ENCODE measurements at regions not wholly inside any gene's neighbourhood (a gene's known extent, or its start where the extent isn't known, plus 50 kb on each side); places are given as distances from the start of the nearest gene placed in this dataset.

DNA sequence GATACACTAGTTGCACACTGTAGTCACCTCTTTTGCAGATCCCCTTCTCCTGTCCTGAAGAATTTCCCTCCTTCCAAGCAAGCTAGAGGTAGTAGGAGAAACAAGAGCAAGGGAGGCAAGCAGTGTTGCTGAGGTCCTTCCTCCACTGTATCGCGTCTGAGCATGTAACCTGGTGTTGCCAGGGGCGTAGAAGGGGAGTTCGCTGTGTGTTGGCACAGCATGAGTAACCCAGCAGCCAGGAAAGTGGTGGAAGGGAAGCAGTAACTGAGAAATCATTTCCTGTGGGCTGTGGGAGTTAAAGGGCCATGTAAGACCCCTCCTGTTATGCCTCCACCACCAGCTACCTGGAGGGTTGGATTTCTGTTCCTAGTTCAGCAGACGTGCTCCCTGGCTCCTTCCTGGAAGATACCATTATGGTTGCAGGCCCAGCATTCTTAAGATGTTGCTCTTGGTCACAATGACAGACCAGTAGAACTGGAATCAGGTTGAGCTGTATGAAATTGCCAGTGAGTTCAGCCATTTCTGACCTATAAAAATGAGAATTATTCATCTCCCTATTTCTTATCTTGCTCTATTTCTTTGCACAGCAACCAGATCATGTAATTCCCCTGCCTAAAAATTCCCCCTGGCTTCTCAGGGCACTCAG lies 215.3 kb upstream of the TOPAZ1 start:
- no peaks in the 10 kb centered on the region for H3K36me3 Mint-ChIP-seq (ENCODE audit: low read depth)
- no peak overlapping the region for H3K4me3 Mint-ChIP-seq
- no peak for TF ChIP-seq CTCF (IDR thresholded peaks at IDR 0.05; ENCODE audit: unreplicated experiment in 3 of 3)
- H3K4me1 Mint-ChIP-seq = peaks cover 6% of the 10 kb centered on the region
- H3K9me3 Mint-ChIP-seq = no peaks in the 10 kb centered on the region
- peaks cover 69% of the 10 kb centered on the region for H3K27me3 Mint-ChIP-seq (ENCODE audit: low read depth)
- no peak overlapping the region for H3K27ac Mint-ChIP-seq

- Mint-ChIP-seq H3K9me3 (no peaks in the 10 kb centered on the region), H3K36me3 (ENCODE audit: low read depth) (no peaks in the 10 kb centered on the region)
Observed at GRCh38 chr3:44029100-44029499, 212.6 kb upstream of the TOPAZ1 start.

GRCh38 chr3:44030285-44030684 lies 211.4 kb upstream of the TOPAZ1 start:
- H3K27me3 Mint-ChIP-seq (ENCODE audit: low read depth) = peaks cover 45% of the 10 kb centered on the region
- H3K27ac Mint-ChIP-seq = no peak overlapping the region
- no peak for TF ChIP-seq CTCF (IDR thresholded peaks at IDR 0.05; ENCODE audit: unreplicated experiment in 3 of 3)
- no peaks in the 10 kb centered on the region for H3K36me3 Mint-ChIP-seq (ENCODE audit: low read depth)
- H3K4me3 Mint-ChIP-seq = no peak overlapping the region
- no peaks in the 10 kb centered on the region for H3K4me1 Mint-ChIP-seq
- no peaks in the 10 kb centered on the region for H3K9me3 Mint-ChIP-seq

More at GRCh38 chr3:44029100-44029499, 212.6 kb upstream of the TOPAZ1 start:
- H3K27ac Mint-ChIP-seq = no peak overlapping the region
- TF ChIP-seq CTCF (IDR thresholded peaks at IDR 0.05; ENCODE audit: unreplicated experiment in 3 of 3) = no peak
- no peaks in the 10 kb centered on the region for H3K4me1 Mint-ChIP-seq
- no peak overlapping the region for H3K4me3 Mint-ChIP-seq
- H3K27me3 Mint-ChIP-seq (ENCODE audit: low read depth) = peaks cover 51% of the 10 kb centered on the region

GRCh38 chr3:44030687-44031305 lies 210.9 kb upstream of the TOPAZ1 start:
- no peaks in the 10 kb centered on the region for H3K4me1 Mint-ChIP-seq
- no peak for TF ChIP-seq CTCF (IDR thresholded peaks at IDR 0.05; ENCODE audit: unreplicated experiment in 3 of 3)
- no peak overlapping the region for H3K27ac Mint-ChIP-seq
- no peaks in the 10 kb centered on the region for H3K36me3 Mint-ChIP-seq (ENCODE audit: low read depth)
- no peaks in the 10 kb centered on the region for H3K9me3 Mint-ChIP-seq
- peaks cover 43% of the 10 kb centered on the region for H3K27me3 Mint-ChIP-seq (ENCODE audit: low read depth)
- H3K4me3 Mint-ChIP-seq = no peak overlapping the region

DNA sequence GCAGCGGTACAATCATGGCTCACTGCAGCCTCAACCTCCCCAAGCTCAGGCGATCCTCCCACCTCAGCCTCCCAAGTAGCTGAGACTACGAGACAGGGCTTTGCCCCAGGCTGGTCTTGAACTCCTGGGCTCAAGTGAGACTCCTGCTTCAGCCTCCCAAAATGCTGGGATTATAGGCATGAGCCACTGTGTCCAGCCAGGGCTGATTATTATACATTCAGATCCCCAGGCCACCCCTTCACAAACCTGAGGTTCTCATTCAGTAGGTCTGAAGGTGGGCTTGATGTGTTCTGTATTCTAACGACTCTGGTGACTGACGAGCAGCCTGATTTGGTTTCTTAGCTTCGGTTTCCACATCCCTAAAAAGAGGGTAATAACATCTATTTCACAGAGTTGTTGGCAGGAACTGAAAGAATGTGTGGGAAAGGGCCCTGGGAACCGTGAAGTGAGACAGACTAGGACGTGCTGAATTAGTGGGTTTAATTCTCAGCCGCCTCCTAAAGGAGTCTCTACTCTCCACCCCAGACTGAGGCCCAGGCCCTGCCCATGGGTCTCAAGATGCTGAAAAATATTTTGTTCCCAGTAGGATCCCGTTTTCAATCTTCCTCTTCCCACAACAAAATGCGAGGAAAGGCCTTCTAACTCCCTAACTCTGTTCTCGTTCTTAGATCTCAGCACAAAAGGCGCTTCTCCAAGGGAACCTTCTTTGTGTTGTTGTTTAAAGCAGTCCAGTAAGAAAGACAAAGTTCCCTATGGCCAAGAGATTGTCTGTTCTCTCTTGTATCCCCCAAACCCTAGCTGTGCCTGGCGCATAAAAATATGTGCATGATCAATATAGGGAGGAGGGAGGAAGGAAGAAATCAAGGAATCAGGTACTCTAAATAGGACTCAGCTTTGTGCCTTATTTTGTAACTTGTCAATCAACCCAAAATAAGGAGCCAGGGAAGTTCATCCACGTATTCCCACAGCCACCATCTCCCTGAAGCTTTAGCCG lies 210.0 kb upstream of the TOPAZ1 start:
- Mint-ChIP-seq H3K9me3 (no peaks in the 10 kb centered on the region), H3K4me3 (no peak overlapping the region), H3K27ac (no peak overlapping the region), H3K27me3 (ENCODE audit: low read depth) (peaks cover 41% of the 10 kb centered on the region), H3K4me1 (no peaks in the 10 kb centered on the region), H3K36me3 (ENCODE audit: low read depth) (no peaks in the 10 kb centered on the region)
- TF ChIP-seq CTCF (IDR thresholded peaks at IDR 0.05; ENCODE audit: unreplicated experiment in 3 of 3) = no peak
